ENCODE measurements at regions not wholly inside any gene's neighbourhood (a gene's known extent, or its start where the extent isn't known, plus 50 kb on each side); places are given as distances from the start of the nearest gene placed in this dataset.

- TF ChIP-seq KDM5A (IDR thresholded peaks at IDR 0.05; ENCODE audit: low read length) (no peak), JUND (IDR thresholded peaks at IDR 0.05; ENCODE audit: low read length) (no peak), TEAD4 (IDR thresholded peaks at IDR 0.05; ENCODE audit: low read depth, low read length) (no peak), BACH1 (IDR thresholded peaks at IDR 0.05; ENCODE audit: low read length) (no peak), EP300 (IDR thresholded peaks at IDR 0.05; ENCODE audit: borderline replicate concordance in 1 of 2, low read depth in 2 of 2, low read length in 2 of 2) (no peak)
Measured at GRCh38 chr9:90057361-90057760, 452.5 kb downstream of the GADD45G start (continued).

Measured in H1 (cell line).